ENCODE measurements at regions not wholly inside any gene's neighbourhood (a gene's known extent, or its start where the extent isn't known, plus 50 kb on each side); places are given as distances from the start of the nearest gene placed in this dataset.

GRCh38 chr6:19558934-19559333, 278.2 kb upstream of the ID4 start:
- no peak for DNase-seq (ENCODE audit: extremely low read depth in 1 of 4, low spot score in 3 of 4)
- H4K20me1 ChIP-seq (replicated peaks; ENCODE audit: control insufficient read depth, insufficient read depth, low read length): no peaks in the 10 kb centered on the region
- in situ Hi-C loops (cut with MboI) (no loop called here), intact Hi-C loops (cut with micrococcal nuclease) (no loop called here)
- no peaks in the 10 kb centered on the region for H3K36me3 ChIP-seq (ENCODE audit: control insufficient read depth, insufficient read depth, low read length)
- ATAC-seq: no peak
- no peak overlapping the region for H3K27ac ChIP-seq (ENCODE audit: extremely low read depth, low read depth, low read length)
- ChIA-PET POLR2A (interaction anchor here (0.5 kb wide), 1 partner anchor 32 kb away, joined by 4 read pairs; no protein-coding TSS in a partner anchor), CTCF (ENCODE audit: low intra/inter-chr PET ratio) (no interaction called here)
- H3K27me3 ChIP-seq (ENCODE audit: control insufficient read depth in 2 of 2, insufficient read depth in 2 of 2, low read length in 2 of 2): no peaks in the 10 kb centered on the region
- BruUV-seq (replicated peaks): no TSS peak
- no peak overlapping the region for H3K9ac ChIP-seq (ENCODE audit: insufficient read depth in 1 of 2, low read depth in 2 of 2, low read length in 2 of 2)
- H3K4me3 ChIP-seq: no peak overlapping the region
- H3K9me1 ChIP-seq (ENCODE audit: control insufficient read depth, insufficient read depth, low read length): no peaks in the 10 kb centered on the region
- H2AFZ ChIP-seq (ENCODE audit: low read depth, low read length): no peak overlapping the region
- no peak for FAIRE-seq
- no peaks in the 10 kb centered on the region for H3K9me3 ChIP-seq (replicated peaks; ENCODE audit: control insufficient read depth, insufficient read depth, low read depth, low read length)
- H3K4me2 ChIP-seq (ENCODE audit: insufficient read depth, low read length): no peak overlapping the region
- H3K4me1 ChIP-seq (replicated peaks in 1 of 2; ENCODE audit: control insufficient read depth in 2 of 2, insufficient read depth in 2 of 2, low read length in 2 of 2): no peaks in the 10 kb centered on the region
- WGBS (ENCODE audit: insufficient coverage, low coverage, missing lambda C conversion rate): 0% methylated on average over 2 of the region's 2 CpGs
- TF ChIP-seq PHB2 (IDR thresholded peaks at IDR 0.05; ENCODE audit: low read depth): no peak
- TF ChIP-seq, protein P1, sequence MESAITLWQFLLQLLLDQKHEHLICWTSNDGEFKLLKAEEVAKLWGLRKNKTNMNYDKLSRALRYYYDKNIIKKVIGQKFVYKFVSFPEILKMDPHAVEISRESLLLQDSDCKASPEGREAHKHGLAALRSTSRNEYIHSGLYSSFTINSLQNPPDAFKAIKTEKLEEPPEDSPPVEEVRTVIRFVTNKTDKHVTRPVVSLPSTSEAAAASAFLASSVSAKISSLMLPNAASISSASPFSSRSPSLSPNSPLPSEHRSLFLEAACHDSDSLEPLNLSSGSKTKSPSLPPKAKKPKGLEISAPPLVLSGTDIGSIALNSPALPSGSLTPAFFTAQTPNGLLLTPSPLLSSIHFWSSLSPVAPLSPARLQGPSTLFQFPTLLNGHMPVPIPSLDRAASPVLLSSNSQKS (CRISPR knock-in tag; IDR thresholded peaks at IDR 0.05): no peak
- TF ChIP-seq ZNF316 (IDR thresholded peaks at IDR 0.05): no peak
- no peaks in the 10 kb centered on the region for H3K79me2 ChIP-seq (ENCODE audit: control insufficient read depth, insufficient read depth, low read length)

- Histone ChIP-seq H3K4me3 (no peak overlapping the region), H3K79me2 (ENCODE audit: control insufficient read depth, insufficient read depth, low read length) (no peaks in the 10 kb centered on the region), H3K27ac (ENCODE audit: extremely low read depth, low read depth, low read length) (no peak overlapping the region), H3K36me3 (ENCODE audit: control insufficient read depth, insufficient read depth, low read length) (no peaks in the 10 kb centered on the region), H3K4me1 (replicated peaks in 1 of 2; ENCODE audit: control insufficient read depth in 2 of 2, insufficient read depth in 2 of 2, low read length in 2 of 2) (no peaks in the 10 kb centered on the region), H3K4me2 (ENCODE audit: insufficient read depth, low read length) (no peak overlapping the region), H3K9me1 (ENCODE audit: control insufficient read depth, insufficient read depth, low read length) (no peaks in the 10 kb centered on the region), H4K20me1 (replicated peaks; ENCODE audit: control insufficient read depth, insufficient read depth, low read length) (no peaks in the 10 kb centered on the region), H3K9ac (ENCODE audit: insufficient read depth in 1 of 2, low read depth in 2 of 2, low read length in 2 of 2) (no peak overlapping the region), H2AFZ (ENCODE audit: low read depth, low read length) (no peak overlapping the region), H3K27me3 (ENCODE audit: control insufficient read depth in 2 of 2, insufficient read depth in 2 of 2, low read length in 2 of 2) (no peaks in the 10 kb centered on the region), H3K9me3 (replicated peaks; ENCODE audit: control insufficient read depth, insufficient read depth, low read depth, low read length) (no peaks in the 10 kb centered on the region)
- ATAC-seq (no peak), DNase-seq (ENCODE audit: extremely low read depth in 1 of 4, low spot score in 3 of 4) (no peak), FAIRE-seq (no peak)
- no TSS peak for BruUV-seq (replicated peaks)
- ChIA-PET POLR2A (no interaction called here), CTCF (ENCODE audit: low intra/inter-chr PET ratio) (no interaction called here)
- in situ Hi-C loops (cut with MboI) (no loop called here), intact Hi-C loops (cut with micrococcal nuclease) (no loop called here)
- WGBS (ENCODE audit: insufficient coverage, low coverage, missing lambda C conversion rate): 0% methylated on average over 1 of the region's 1 CpG
- TF ChIP-seq CHAMP1 (IDR thresholded peaks at IDR 0.05) (no peak), RBBP5 (IDR thresholded peaks at IDR 0.05; ENCODE audit: borderline replicate concordance, insufficient read depth, low read length, poor library complexity, severe bottlenecking) (no peak), FOXA3 (CRISPR knock-in tag; conservative IDR thresholded peaks at IDR 0.05 in 1 of 2, IDR thresholded peaks at IDR 0.05 in 1 of 2) (no peak), LCOR (CRISPR knock-in tag; IDR thresholded peaks at IDR 0.05) (no peak), ILF3 (IDR thresholded peaks at IDR 0.05; ENCODE audit: borderline replicate concordance) (no peak), ZNF668 (CRISPR knock-in tag; IDR thresholded peaks at IDR 0.05) (no peak), GTF2E2 (tag; IDR thresholded peaks at IDR 0.05) (no peak), SMARCA5 (IDR thresholded peaks at IDR 0.05) (no peak), PTTG1 (tag; IDR thresholded peaks at IDR 0.05; ENCODE audit: low read depth) (no peak), SAFB (IDR thresholded peaks at IDR 0.05; ENCODE audit: borderline replicate concordance, low read depth, low read length) (no peak), NCOA1 (IDR thresholded peaks at IDR 0.05; ENCODE audit: low read depth) (no peak)
- TF ChIP-seq, protein P2, sequence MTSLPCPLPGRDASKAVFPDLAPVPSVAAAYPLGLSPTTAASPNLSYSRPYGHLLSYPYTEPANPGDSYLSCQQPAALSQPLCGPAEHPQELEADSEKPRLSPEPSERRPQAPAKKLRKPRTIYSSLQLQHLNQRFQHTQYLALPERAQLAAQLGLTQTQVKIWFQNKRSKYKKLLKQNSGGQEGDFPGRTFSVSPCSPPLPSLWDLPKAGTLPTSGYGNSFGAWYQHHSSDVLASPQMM (CRISPR knock-in tag; IDR thresholded peaks at IDR 0.05): no peak
Observed at GRCh38 chr6:19562468-19562867, 274.7 kb upstream of the ID4 start.
